ENCODE measurements at regions not wholly inside any gene's neighbourhood (a gene's known extent, or its start where the extent isn't known, plus 50 kb on each side); places are given as distances from the start of the nearest gene placed in this dataset.

DNA sequence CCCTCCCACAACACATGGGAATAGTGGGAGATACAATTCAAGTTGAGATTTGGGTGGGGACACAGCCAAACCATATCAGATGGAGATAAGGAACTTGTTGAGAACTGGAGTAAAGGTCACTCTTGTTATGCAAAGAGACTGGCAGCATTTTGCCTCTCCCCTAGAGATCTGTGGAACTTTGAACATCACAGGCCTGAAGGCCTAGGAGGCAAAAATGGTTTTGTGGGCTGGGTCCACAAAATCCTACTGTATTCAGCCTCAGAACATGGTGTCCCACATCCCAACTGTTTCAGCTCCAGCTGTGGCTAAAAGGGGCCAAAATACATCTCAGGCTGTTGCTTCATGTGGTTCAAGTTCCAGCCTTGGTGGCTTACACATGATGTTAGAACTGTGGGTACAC lies 1247.8 kb upstream of the IGFBP7 start (continued):
- TF ChIP-seq, protein P1, sequence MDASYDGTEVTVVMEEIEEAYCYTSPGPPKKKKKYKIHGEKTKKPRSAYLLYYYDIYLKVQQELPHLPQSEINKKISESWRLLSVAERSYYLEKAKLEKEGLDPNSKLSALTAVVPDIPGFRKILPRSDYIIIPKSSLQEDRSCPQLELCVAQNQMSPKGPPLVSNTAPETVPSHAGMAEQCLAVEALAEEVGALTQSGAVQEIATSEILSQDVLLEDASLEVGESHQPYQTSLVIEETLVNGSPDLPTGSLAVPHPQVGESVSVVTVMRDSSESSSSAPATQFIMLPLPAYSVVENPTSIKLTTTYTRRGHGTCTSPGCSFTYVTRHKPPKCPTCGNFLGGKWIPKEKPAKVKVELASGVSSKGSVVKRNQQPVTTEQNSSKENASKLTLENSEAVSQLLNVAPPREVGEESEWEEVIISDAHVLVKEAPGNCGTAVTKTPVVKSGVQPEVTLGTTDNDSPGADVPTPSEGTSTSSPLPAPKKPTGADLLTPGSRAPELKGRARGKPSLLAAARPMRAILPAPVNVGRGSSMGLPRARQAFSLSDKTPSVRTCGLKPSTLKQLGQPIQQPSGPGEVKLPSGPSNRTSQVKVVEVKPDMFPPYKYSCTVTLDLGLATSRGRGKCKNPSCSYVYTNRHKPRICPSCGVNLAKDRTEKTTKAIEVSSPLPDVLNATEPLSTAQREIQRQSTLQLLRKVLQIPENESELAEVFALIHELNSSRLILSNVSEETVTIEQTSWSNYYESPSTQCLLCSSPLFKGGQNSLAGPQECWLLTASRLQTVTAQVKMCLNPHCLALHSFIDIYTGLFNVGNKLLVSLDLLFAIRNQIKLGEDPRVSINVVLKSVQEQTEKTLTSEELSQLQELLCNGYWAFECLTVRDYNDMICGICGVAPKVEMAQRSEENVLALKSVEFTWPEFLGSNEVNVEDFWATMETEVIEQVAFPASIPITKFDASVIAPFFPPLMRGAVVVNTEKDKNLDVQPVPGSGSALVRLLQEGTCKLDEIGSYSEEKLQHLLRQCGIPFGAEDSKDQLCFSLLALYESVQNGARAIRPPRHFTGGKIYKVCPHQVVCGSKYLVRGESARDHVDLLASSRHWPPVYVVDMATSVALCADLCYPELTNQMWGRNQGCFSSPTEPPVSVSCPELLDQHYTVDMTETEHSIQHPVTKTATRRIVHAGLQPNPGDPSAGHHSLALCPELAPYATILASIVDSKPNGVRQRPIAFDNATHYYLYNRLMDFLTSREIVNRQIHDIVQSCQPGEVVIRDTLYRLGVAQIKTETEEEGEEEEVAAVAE (CRISPR knock-in tag; IDR thresholded peaks at IDR 0.05; ENCODE audit: borderline replicate concordance) = no peak
- TF ChIP-seq AGO1 (IDR thresholded peaks at IDR 0.05; ENCODE audit: low read depth, low read length, poor library complexity, severe bottlenecking) = no peak
- TF ChIP-seq, protein P2, sequence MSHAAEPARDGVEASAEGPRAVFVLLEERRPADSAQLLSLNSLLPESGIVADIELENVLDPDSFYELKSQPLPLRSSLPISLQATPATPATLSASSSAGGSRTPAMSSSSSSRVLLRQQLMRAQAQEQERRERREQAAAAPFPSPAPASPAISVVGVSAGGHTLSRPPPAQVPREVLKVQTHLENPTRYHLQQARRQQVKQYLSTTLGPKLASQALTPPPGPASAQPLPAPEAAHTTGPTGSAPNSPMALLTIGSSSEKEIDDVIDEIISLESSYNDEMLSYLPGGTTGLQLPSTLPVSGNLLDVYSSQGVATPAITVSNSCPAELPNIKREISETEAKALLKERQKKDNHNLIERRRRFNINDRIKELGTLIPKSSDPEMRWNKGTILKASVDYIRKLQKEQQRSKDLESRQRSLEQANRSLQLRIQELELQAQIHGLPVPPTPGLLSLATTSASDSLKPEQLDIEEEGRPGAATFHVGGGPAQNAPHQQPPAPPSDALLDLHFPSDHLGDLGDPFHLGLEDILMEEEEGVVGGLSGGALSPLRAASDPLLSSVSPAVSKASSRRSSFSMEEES (CRISPR knock-in tag; IDR thresholded peaks at IDR 0.05) = no peak
- no peak for TF ChIP-seq MEIS1 (CRISPR knock-in tag; IDR thresholded peaks at IDR 0.05; ENCODE audit: borderline replicate concordance)

DNA sequence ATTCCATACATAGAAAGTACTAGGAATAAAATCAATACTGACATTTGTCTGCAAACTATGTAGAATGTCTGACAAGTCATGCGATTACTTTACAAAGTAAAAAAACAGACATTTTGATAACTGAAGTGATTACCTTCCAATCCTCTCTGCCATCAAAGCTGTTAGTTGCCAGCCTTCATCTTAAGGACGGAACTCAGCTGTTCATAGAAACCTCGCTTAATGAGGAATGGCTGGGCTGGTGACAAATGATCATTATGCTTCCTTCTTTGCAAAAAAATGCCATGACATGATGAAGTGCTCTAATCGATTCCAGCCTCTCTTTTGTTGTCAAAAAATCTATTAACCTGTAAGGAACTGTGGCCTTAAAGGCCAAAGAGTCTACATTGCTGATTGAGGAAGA lies 1214.9 kb upstream of the IGFBP7 start:
- Histone ChIP-seq H3K36me3 (replicated peaks in 1 of 2; ENCODE audit: control insufficient read depth in 1 of 2, insufficient read depth in 2 of 2, low read length in 2 of 2) (no peaks in the 10 kb centered on the region), H3K9ac (ENCODE audit: insufficient read depth, low read depth, low read length) (no peak overlapping the region), H3K4me2 (ENCODE audit: low read depth, low read length) (no peak overlapping the region), H3K27me3 (ENCODE audit: control insufficient read depth in 1 of 2, insufficient read depth in 2 of 2, low read length in 2 of 2) (no peaks in the 10 kb centered on the region), H4K20me1 (ENCODE audit: insufficient read depth, low read length) (no peaks in the 10 kb centered on the region), H3K27ac (ENCODE audit: extremely low read length, insufficient read depth, low read length) (no peak overlapping the region), H2AFZ (ENCODE audit: low read length) (no peak overlapping the region), H3K4me1 (ENCODE audit: insufficient read depth, low read length) (no peaks in the 10 kb centered on the region), H3K79me2 (ENCODE audit: insufficient read depth, low read length) (no peaks in the 10 kb centered on the region), H3K4me3 (replicated peaks in 1 of 3; ENCODE audit: insufficient read depth in 1 of 3, low read depth in 2 of 3, low read length in 3 of 3) (no peak overlapping the region), H3K9me3 (ENCODE audit: low read length) (peaks cover 58% of the 10 kb centered on the region)
- intact Hi-C loops (cut with micrococcal nuclease; ENCODE audit: unreplicated experiment) = no loop called here
- no TSS peak for BruUV-seq (replicated peaks)
- no peak for DNase-seq (ENCODE audit: low spot score)
- FAIRE-seq = no peak
- in situ Hi-C loops (cut with HindIII; ENCODE audit: extremely low pct_ligation_motif_present, low pct_unique_long_range_greater_than_20kb) = no loop called here
- ATAC-seq = no peak
- ChIA-PET CTCF (ENCODE audit: low intra/inter-chr PET ratio, low total read pairs) (no interaction called here), POLR2A (no interaction called here)
- TF ChIP-seq ARHGAP35 (CRISPR knock-in tag; IDR thresholded peaks at IDR 0.05; ENCODE audit: borderline replicate concordance) (no peak), ZNF660 (CRISPR knock-in tag; IDR thresholded peaks at IDR 0.05; ENCODE audit: borderline replicate concordance, low read depth) (no peak), TCF12 (IDR thresholded peaks at IDR 0.05) (no peak), TCF12 (CRISPR knock-in tag; IDR thresholded peaks at IDR 0.05) (no peak)
- TF ChIP-seq, protein P3, sequence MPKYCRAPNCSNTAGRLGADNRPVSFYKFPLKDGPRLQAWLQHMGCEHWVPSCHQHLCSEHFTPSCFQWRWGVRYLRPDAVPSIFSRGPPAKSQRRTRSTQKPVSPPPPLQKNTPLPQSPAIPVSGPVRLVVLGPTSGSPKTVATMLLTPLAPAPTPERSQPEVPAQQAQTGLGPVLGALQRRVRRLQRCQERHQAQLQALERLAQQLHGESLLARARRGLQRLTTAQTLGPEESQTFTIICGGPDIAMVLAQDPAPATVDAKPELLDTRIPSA (CRISPR knock-in tag; IDR thresholded peaks at IDR 0.05; ENCODE audit: borderline replicate concordance) = no peak
- TF ChIP-seq, protein P4, sequence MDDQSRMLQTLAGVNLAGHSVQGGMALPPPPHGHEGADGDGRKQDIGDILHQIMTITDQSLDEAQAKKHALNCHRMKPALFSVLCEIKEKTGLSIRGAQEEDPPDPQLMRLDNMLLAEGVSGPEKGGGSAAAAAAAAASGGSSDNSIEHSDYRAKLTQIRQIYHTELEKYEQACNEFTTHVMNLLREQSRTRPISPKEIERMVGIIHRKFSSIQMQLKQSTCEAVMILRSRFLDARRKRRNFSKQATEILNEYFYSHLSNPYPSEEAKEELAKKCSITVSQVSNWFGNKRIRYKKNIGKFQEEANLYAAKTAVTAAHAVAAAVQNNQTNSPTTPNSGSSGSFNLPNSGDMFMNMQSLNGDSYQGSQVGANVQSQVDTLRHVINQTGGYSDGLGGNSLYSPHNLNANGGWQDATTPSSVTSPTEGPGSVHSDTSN (CRISPR knock-in tag; IDR thresholded peaks at IDR 0.05; ENCODE audit: borderline replicate concordance) = no peak
- 28% methylated on average over 4 of the region's 4 CpGs for WGBS (ENCODE audit: low lambda C conversion rate)

All from HepG2 (cell line).